WTC11 (cell line): ENCODE measurements at regions not wholly inside any gene's neighbourhood (a gene's known extent, or its start where the extent isn't known, plus 50 kb on each side); places are given as distances from the start of the nearest gene placed in this dataset.

ENCODE experiments used
- ATAC-seq: fragments of 200-7000 bp; cut with Tn5 transposase; 2 replicates; pipeline ENCODE4 v1.10.0; 2021; ENCODE audit warnings: mild to moderate bottlenecking, moderate library complexity
- CTCF ChIA-PET: fragments of 300-600 bp; sonication (Branson Sonifier 250); formaldehyde crosslinking; loops from one replicate; lab custom pipeline; 2021; ENCODE audit warnings: antibody characterized with exemption; lab: Charles Lee
- POLR2A ChIA-PET: fragments of 350-600 bp; sonication (Branson Sonifier 250); formaldehyde crosslinking; loops from one replicate; lab custom pipeline; 2021; ENCODE audit warnings: antibody characterized with exemption; lab: Charles Lee
- DNase-seq: peaks from one replicate; pipeline ENCODE4 v3.0.0; 2021; ENCODE audit warnings: low spot score
- H3K27ac Mint-ChIP-seq: 2 replicates; pipeline ENCODE4 v1.8.0; 2021; ENCODE audit warnings: mixed read lengths
- H3K27me3 Mint-ChIP-seq: 2 replicates; pipeline ENCODE4 v1.8.0; 2021; ENCODE audit warnings: low read depth, mild to moderate bottlenecking, moderate library complexity, mixed read lengths
- H3K36me3 Mint-ChIP-seq: 2 replicates; pipeline ENCODE4 v1.8.0; 2021; ENCODE audit warnings: mixed read lengths
- H3K4me1 Mint-ChIP-seq: 2 replicates; pipeline ENCODE4 v1.8.0; 2022; ENCODE audit warnings: mixed read lengths
- H3K4me3 Mint-ChIP-seq: 2 replicates; pipeline ENCODE4 v1.8.0; 2021; ENCODE audit warnings: mild to moderate bottlenecking, moderate library complexity, mixed read lengths
- H3K9me3 Mint-ChIP-seq: 2 replicates; pipeline ENCODE4 v1.8.0; 2021; ENCODE audit warnings: mixed read lengths
- CBFB ChIP-seq: sonication (generic); formaldehyde crosslinking; IDR thresholded peaks from 2 replicates; pipeline ENCODE4 v1.8.1; 2022; ENCODE audit warnings: mild to moderate bottlenecking, low read depth, missing genetic modification reagents
- ETV6 ChIP-seq: sonication (generic); formaldehyde crosslinking; IDR thresholded peaks from 2 replicates; pipeline ENCODE4 v1.8.1; 2022; ENCODE audit warnings: mild to moderate bottlenecking, missing genetic modification reagents
- IRF2 ChIP-seq: sonication (generic); formaldehyde crosslinking; IDR thresholded peaks from 2 replicates; pipeline ENCODE4 v1.8.0; 2022; ENCODE audit warnings: low read depth, missing genetic modification reagents, borderline replicate concordance
- ZNF121 ChIP-seq: sonication (generic); formaldehyde crosslinking; IDR thresholded peaks from 2 replicates; pipeline ENCODE4 v1.8.0; 2023; ENCODE audit warnings: missing genetic modification reagents
- ZNF232 ChIP-seq: sonication (generic); formaldehyde crosslinking; IDR thresholded peaks from 2 replicates; pipeline ENCODE4 v1.8.0; 2022; ENCODE audit warnings: mild to moderate bottlenecking, missing genetic modification reagents
- ZNF263 ChIP-seq: sonication (generic); formaldehyde crosslinking; IDR thresholded peaks from 2 replicates; pipeline ENCODE4 v1.8.1; 2022; ENCODE audit warnings: low read depth, mild to moderate bottlenecking, moderate library complexity, missing genetic modification reagents
- ZNF317 ChIP-seq: sonication (generic); formaldehyde crosslinking; IDR thresholded peaks from 2 replicates; pipeline ENCODE4 v1.8.1; 2023; ENCODE audit warnings: low read depth, mild to moderate bottlenecking, moderate library complexity, missing genetic modification reagents, borderline replicate concordance
- ZNF396 ChIP-seq: fragments of 250-450 bp; sonication (Bioruptor Pico); IDR thresholded peaks from 2 replicates; pipeline ENCODE4 v1.8.0; 2021; ENCODE audit warnings: mild to moderate bottlenecking, moderate library complexity, borderline replicate concordance
- TF ChIP-seq, protein P1 (sequence below): fragments of 250-450 bp; sonication (Bioruptor Pico); IDR thresholded peaks from 2 replicates; pipeline ENCODE4 v1.9.0; 2021; ENCODE audit warnings: mild to moderate bottlenecking
- TF ChIP-seq, protein P2 (sequence below): sonication (generic); formaldehyde crosslinking; IDR thresholded peaks from 2 replicates; pipeline ENCODE4 v1.8.1; 2022; ENCODE audit warnings: low read depth, mild to moderate bottlenecking, moderate library complexity, missing genetic modification reagents, borderline replicate concordance
- TF ChIP-seq, protein P3 (sequence below): sonication (generic); formaldehyde crosslinking; IDR thresholded peaks from 2 replicates; pipeline ENCODE4 v1.8.1; 2023; ENCODE audit warnings: mild to moderate bottlenecking, missing genetic modification reagents, moderate library complexity
- TF ChIP-seq, protein P4 (sequence below): sonication (generic); formaldehyde crosslinking; IDR thresholded peaks from 2 replicates; pipeline ENCODE4 v1.8.0; 2022; ENCODE audit warnings: mild to moderate bottlenecking, missing genetic modification reagents
- TF ChIP-seq, protein P5 (sequence below): fragments of 250-450 bp; sonication (Bioruptor Pico); IDR thresholded peaks from 2 replicates; pipeline ENCODE4 v1.9.0; 2021; ENCODE audit warnings: mild to moderate bottlenecking
- TF ChIP-seq, protein P6 (sequence below): fragments of 250-450 bp; sonication (Bioruptor Pico); IDR thresholded peaks from 2 replicates; pipeline ENCODE4 v2.1.2; 2022; ENCODE audit warnings: mild to moderate bottlenecking, moderate library complexity
- TF ChIP-seq, protein P7 (sequence below): sonication (generic); formaldehyde crosslinking; IDR thresholded peaks from 2 replicates; pipeline ENCODE4 v1.8.1; 2022; ENCODE audit warnings: mild to moderate bottlenecking, missing genetic modification reagents, moderate library complexity, borderline replicate concordance

DNA sequence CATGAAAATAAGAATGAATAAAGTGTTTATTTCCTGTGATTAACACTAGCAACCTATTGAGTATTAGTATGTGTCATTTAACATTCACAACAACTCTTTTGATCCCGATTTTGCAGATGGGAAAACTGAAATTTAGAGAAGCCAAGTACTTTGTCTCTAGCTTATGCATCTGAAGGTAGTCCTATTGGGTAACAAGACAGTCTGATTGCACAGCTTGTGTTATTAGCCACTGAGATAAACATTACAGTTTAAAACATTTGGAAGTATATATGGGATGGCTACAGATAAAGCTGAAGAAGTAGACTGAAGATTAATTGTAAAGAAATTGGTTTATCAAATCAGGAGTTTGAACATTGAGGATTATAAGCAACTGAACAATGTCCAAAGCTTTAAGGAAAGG, 99.6 kb upstream of the PDE5A start:
- ChIA-PET CTCF (no interaction called here), POLR2A (no interaction called here)
- Mint-ChIP-seq H3K27me3 (no peaks in the 10 kb centered on the region), H3K27ac (no peak overlapping the region), H3K36me3 (peaks cover 6% of the 10 kb centered on the region; the same call in 1 of the 2 replicates), H3K9me3 (peaks cover 13% of the 10 kb centered on the region), H3K4me3 (no peak overlapping the region), H3K4me1 (peaks cover 33% of the 10 kb centered on the region)
- DNase-seq (no peak), ATAC-seq (no peak)
- TF ChIP-seq, protein P1, sequence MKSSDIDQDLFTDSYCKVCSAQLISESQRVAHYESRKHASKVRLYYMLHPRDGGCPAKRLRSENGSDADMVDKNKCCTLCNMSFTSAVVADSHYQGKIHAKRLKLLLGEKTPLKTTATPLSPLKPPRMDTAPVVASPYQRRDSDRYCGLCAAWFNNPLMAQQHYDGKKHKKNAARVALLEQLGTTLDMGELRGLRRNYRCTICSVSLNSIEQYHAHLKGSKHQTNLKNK (CRISPR knock-in tag), result no peak
- TF ChIP-seq, protein P2, sequence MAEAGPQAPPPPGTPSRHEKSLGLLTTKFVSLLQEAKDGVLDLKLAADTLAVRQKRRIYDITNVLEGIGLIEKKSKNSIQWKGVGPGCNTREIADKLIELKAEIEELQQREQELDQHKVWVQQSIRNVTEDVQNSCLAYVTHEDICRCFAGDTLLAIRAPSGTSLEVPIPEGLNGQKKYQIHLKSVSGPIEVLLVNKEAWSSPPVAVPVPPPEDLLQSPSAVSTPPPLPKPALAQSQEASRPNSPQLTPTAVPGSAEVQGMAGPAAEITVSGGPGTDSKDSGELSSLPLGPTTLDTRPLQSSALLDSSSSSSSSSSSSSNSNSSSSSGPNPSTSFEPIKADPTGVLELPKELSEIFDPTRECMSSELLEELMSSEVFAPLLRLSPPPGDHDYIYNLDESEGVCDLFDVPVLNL (CRISPR knock-in tag), result no peak
- TF ChIP-seq, protein P3, sequence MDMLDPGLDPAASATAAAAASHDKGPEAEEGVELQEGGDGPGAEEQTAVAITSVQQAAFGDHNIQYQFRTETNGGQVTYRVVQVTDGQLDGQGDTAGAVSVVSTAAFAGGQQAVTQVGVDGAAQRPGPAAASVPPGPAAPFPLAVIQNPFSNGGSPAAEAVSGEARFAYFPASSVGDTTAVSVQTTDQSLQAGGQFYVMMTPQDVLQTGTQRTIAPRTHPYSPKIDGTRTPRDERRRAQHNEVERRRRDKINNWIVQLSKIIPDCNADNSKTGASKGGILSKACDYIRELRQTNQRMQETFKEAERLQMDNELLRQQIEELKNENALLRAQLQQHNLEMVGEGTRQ (CRISPR knock-in tag), result no peak
- TF ChIP-seq, protein P4, sequence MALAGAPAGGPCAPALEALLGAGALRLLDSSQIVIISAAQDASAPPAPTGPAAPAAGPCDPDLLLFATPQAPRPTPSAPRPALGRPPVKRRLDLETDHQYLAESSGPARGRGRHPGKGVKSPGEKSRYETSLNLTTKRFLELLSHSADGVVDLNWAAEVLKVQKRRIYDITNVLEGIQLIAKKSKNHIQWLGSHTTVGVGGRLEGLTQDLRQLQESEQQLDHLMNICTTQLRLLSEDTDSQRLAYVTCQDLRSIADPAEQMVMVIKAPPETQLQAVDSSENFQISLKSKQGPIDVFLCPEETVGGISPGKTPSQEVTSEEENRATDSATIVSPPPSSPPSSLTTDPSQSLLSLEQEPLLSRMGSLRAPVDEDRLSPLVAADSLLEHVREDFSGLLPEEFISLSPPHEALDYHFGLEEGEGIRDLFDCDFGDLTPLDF (CRISPR knock-in tag), result no peak
- TF ChIP-seq ZNF396 (no peak), ETV6 (no peak), ZNF121 (CRISPR knock-in tag) (no peak), ZNF317 (CRISPR knock-in tag) (no peak), ZNF263 (CRISPR knock-in tag) (no peak)

DNA sequence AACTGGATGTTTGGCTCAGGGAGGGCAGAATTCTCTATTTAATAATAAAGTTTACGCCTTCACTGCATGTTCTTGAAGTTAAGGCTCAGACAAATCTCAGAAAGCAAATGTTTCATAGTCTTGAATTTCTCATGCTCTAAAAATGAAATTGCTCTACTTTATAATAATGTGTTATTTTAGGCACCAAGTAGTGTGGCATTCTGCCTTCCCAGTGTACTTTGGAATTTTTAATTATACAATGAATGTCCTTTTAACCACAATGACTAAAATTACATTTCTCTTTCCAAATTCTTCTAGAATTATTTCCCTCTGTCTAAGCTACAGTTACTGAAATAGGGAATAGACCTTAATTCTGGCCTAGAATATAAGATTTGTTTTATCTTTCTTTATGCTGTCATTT, 97.9 kb upstream of the PDE5A start:
- TF ChIP-seq ZNF232 (CRISPR knock-in tag) (no peak), IRF2 (CRISPR knock-in tag) (no peak), CBFB (CRISPR knock-in tag) (no peak)
- TF ChIP-seq, protein P4 (CRISPR knock-in tag), result no peak
- TF ChIP-seq, protein P5, sequence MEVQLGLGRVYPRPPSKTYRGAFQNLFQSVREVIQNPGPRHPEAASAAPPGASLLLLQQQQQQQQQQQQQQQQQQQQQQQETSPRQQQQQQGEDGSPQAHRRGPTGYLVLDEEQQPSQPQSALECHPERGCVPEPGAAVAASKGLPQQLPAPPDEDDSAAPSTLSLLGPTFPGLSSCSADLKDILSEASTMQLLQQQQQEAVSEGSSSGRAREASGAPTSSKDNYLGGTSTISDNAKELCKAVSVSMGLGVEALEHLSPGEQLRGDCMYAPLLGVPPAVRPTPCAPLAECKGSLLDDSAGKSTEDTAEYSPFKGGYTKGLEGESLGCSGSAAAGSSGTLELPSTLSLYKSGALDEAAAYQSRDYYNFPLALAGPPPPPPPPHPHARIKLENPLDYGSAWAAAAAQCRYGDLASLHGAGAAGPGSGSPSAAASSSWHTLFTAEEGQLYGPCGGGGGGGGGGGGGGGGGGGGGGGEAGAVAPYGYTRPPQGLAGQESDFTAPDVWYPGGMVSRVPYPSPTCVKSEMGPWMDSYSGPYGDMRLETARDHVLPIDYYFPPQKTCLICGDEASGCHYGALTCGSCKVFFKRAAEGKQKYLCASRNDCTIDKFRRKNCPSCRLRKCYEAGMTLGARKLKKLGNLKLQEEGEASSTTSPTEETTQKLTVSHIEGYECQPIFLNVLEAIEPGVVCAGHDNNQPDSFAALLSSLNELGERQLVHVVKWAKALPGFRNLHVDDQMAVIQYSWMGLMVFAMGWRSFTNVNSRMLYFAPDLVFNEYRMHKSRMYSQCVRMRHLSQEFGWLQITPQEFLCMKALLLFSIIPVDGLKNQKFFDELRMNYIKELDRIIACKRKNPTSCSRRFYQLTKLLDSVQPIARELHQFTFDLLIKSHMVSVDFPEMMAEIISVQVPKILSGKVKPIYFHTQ, result no peak
- TF ChIP-seq, protein P6, sequence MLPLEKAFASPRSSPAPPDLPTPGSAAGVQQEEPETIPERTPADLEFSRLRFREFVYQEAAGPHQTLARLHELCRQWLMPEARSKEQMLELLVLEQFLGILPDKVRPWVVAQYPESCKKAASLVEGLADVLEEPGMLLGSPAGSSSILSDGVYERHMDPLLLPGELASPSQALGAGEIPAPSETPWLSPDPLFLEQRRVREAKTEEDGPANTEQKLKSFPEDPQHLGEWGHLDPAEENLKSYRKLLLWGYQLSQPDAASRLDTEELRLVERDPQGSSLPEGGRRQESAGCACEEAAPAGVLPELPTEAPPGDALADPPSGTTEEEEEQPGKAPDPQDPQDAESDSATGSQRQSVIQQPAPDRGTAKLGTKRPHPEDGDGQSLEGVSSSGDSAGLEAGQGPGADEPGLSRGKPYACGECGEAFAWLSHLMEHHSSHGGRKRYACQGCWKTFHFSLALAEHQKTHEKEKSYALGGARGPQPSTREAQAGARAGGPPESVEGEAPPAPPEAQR (CRISPR knock-in tag), result no peak
- TF ChIP-seq, protein P7, sequence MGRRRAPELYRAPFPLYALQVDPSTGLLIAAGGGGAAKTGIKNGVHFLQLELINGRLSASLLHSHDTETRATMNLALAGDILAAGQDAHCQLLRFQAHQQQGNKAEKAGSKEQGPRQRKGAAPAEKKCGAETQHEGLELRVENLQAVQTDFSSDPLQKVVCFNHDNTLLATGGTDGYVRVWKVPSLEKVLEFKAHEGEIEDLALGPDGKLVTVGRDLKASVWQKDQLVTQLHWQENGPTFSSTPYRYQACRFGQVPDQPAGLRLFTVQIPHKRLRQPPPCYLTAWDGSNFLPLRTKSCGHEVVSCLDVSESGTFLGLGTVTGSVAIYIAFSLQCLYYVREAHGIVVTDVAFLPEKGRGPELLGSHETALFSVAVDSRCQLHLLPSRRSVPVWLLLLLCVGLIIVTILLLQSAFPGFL (CRISPR knock-in tag), result no peak
- TF ChIP-seq, all 79 proteins: peak for 0
- peaks cover 13% of the 10 kb centered on the region for H3K9me3 Mint-ChIP-seq
- ChIA-PET CTCF (no interaction called here), POLR2A (no interaction called here)
- peaks cover 6% of the 10 kb centered on the region; the same call in 1 of the 2 replicates for H3K36me3 Mint-ChIP-seq
- no peak overlapping the region for H3K27ac Mint-ChIP-seq
- H3K27me3 Mint-ChIP-seq, result no peaks in the 10 kb centered on the region
- H3K4me1 Mint-ChIP-seq, result peaks cover 32% of the 10 kb centered on the region
- no peak overlapping the region for H3K4me3 Mint-ChIP-seq
- ATAC-seq (no peak), DNase-seq (no peak)
